CD4-positive, alpha-beta T cell treated with Interleukin-1 beta for 1 hour (primary cell): ENCODE measurements at regions not wholly inside any gene's neighbourhood (a gene's known extent, or its start where the extent isn't known, plus 50 kb on each side); places are given as distances from the start of the nearest gene placed in this dataset.
"Not testable (repeated sequence)": the region's sequence is repeated elsewhere in the genome, so short reads cannot be mapped to it uniquely, and the experiment has no call there.

ENCODE experiments used
- DNase-seq, 2 donors: peaks; one replicate each; pipeline ENCODE4 v3.0.0-alpha.2; 2020 to 2022

GRCh38 chr5:42889311-42889933 is 77.7 kb upstream of the SELENOP start:
- peak; percentile 58 to 63 for DNase-seq

- no peak for DNase-seq
Observed at GRCh38 chr5:42888771-42889170, 77.1 kb upstream of the SELENOP start.

- no peak for DNase-seq
Observed at GRCh38 chr5:42887575-42887974, 75.9 kb upstream of the SELENOP start.

- DNase-seq, result no peak
Observed at GRCh38 chr5:42887097-42887496, 75.4 kb upstream of the SELENOP start.

- DNase-seq, result no peak
Observed at GRCh38 chr5:42886635-42887034, 74.9 kb upstream of the SELENOP start.

- no peak for DNase-seq
Observed at GRCh38 chr5:42884326-42884725, 72.6 kb upstream of the SELENOP start.

GRCh38 chr5:42881416-42882117 is 69.9 kb upstream of the SELENOP start:
- DNase-seq, result no peak

- DNase-seq, result no peak
Observed at GRCh38 chr5:42880496-42881150, 68.9 kb upstream of the SELENOP start.

GRCh38 chr5:42879291-42879690 is 67.6 kb upstream of the SELENOP start:
- DNase-seq, result no peak

- DNase-seq, result no peak
Observed at GRCh38 chr5:42878550-42878949, 66.9 kb upstream of the SELENOP start.

- DNase-seq, result no peak
Observed at GRCh38 chr5:42878041-42878440, 66.3 kb upstream of the SELENOP start.

- DNase-seq, result no peak
Observed at GRCh38 chr5:42877431-42877830, 65.7 kb upstream of the SELENOP start.

- DNase-seq, result no peak
Observed at GRCh38 chr5:42876375-42876844, 64.7 kb upstream of the SELENOP start.

- DNase-seq, result peak in 1 of 2 donors; percentile 3
Observed at GRCh38 chr5:42875785-42876374, 64.2 kb upstream of the SELENOP start.

GRCh38 chr5:42875211-42875610 is 63.5 kb upstream of the SELENOP start:
- DNase-seq, result no peak

GRCh38 chr5:42874621-42875198 is 63.0 kb upstream of the SELENOP start:
- no peak for DNase-seq

GRCh38 chr5:42872865-42873264 is 61.2 kb upstream of the SELENOP start:
- no peak for DNase-seq

- no peak for DNase-seq
Observed at GRCh38 chr5:42870882-42871418, 59.3 kb upstream of the SELENOP start.

- not testable (repeated sequence) for DNase-seq
Observed at GRCh38 chr5:42868417-42868816, 56.7 kb upstream of the SELENOP start.

GRCh38 chr5:42864749-42865148 is 53.1 kb upstream of the SELENOP start:
- not testable (repeated sequence) for DNase-seq
